IMR-90 (cell line): ENCODE measurements at regions not wholly inside any gene's neighbourhood (a gene's known extent, or its start where the extent isn't known, plus 50 kb on each side); places are given as distances from the start of the nearest gene placed in this dataset.

Experiments used
- ATAC-seq: fragments of 200-7000 bp; cut with Tn5 transposase; 2 replicates; pipeline ENCODE4 v1.9.1; 2020; ENCODE audit warnings: low read depth, mild to moderate bottlenecking, moderate library complexity
- BruUV-seq: library from RNA; stranded (reverse); fragments of 400-500 nt; replicated peaks from 2 replicates; lab custom pipeline; 2021; lab: Mats Ljungman, UMichigan
- CTCF ChIA-PET: fragments of 300-600 bp; formaldehyde crosslinking; extraction: SDS; loops from one replicate; lab custom pipeline; 2021; ENCODE audit warnings: antibody characterized with exemption; lab: Yijun Ruan, JAX
- POLR2A ChIA-PET: fragments of 300-600 bp; sonication (Branson Sonifier 250); formaldehyde crosslinking; loops from one replicate; lab custom pipeline; 2022; ENCODE audit warnings: antibody characterized with exemption; ENCODE audit not compliant: unreplicated experiment; lab: Charles Lee
- DNase-seq: peaks from one replicate; pipeline ENCODE4 v3.0.0; 2013
- H2AFZ ChIP-seq: replicated peaks from 2 replicates; pipeline ENCODE3; 2013; ENCODE audit warnings: low read length, mild to moderate bottlenecking; ENCODE audit not compliant: poor library complexity
- H2AK5ac ChIP-seq: 2 replicates; pipeline ENCODE4 v1.6.1; 2013; ENCODE audit warnings: low read depth, low read length, inconsistent platforms
- H2AK9ac ChIP-seq: replicated peaks from 2 replicates; pipeline ENCODE3; 2013; ENCODE audit warnings: mild to moderate bottlenecking, low read depth, low read length, moderate library complexity; ENCODE audit not compliant: poor library complexity
- H2BK120ac ChIP-seq: 2 replicates; pipeline ENCODE4 v1.6.1; 2013; ENCODE audit warnings: low read depth, low read length, inconsistent platforms
- H2BK15ac ChIP-seq: 3 replicates; pipeline ENCODE4 v1.6.1; 2013; ENCODE audit warnings: low read depth, low read length, inconsistent platforms
- H2BK20ac ChIP-seq: 2 replicates; pipeline ENCODE4 v1.6.1; 2013; ENCODE audit warnings: low read depth, mild to moderate bottlenecking, inconsistent platforms, low read length, moderate library complexity
- H2BK5ac ChIP-seq: 2 replicates; pipeline ENCODE4 v1.6.1; 2013; ENCODE audit warnings: mild to moderate bottlenecking, low read depth, low read length, inconsistent platforms; ENCODE audit not compliant: poor library complexity, severe bottlenecking
- H3K14ac ChIP-seq: replicated peaks from 2 replicates; pipeline ENCODE4 v1.6.1; 2013; ENCODE audit warnings: low read depth, low read length, inconsistent platforms
- H3K18ac ChIP-seq: 2 replicates; pipeline ENCODE4 v1.6.1; 2013; ENCODE audit warnings: low read depth, low read length, control low read depth
- H3K23ac ChIP-seq: 2 replicates; pipeline ENCODE4 v1.6.1; 2013; ENCODE audit warnings: low read depth, low read length, inconsistent platforms
- H3K27ac ChIP-seq: 2 replicates; pipeline ENCODE4 v1.5.1; 2013; ENCODE audit warnings: mild to moderate bottlenecking, control low read depth, low read length; ENCODE audit not compliant: insufficient read depth
- H3K27me3 ChIP-seq: 2 replicates; pipeline ENCODE4 v1.6.1; 2013; ENCODE audit warnings: low read length; ENCODE audit not compliant: control insufficient read depth, insufficient read depth
- H3K36me3 ChIP-seq: 2 replicates; pipeline ENCODE4 v1.6.1; 2013; ENCODE audit warnings: low read length, mixed read lengths; ENCODE audit not compliant: control insufficient read depth, insufficient read depth
- H3K4ac ChIP-seq: 2 replicates; pipeline ENCODE4 v1.6.1; 2013; ENCODE audit warnings: low read depth, low read length, inconsistent platforms
- H3K4me1 ChIP-seq: 2 replicates; pipeline ENCODE4 v1.6.1; 2013; ENCODE audit warnings: low read length, mixed read lengths; ENCODE audit not compliant: control insufficient read depth, insufficient read depth
- H3K4me2 ChIP-seq: 2 replicates; pipeline ENCODE4 v1.6.1; 2013; ENCODE audit warnings: low read depth, mild to moderate bottlenecking, control low read depth, low read length, moderate library complexity
- H3K4me3 ChIP-seq: 2 replicates; pipeline ENCODE4 v1.5.1; 2013; ENCODE audit warnings: low read depth, mild to moderate bottlenecking, control low read depth, low read length, moderate library complexity; ENCODE audit not compliant: insufficient read depth
- H3K56ac ChIP-seq: 2 replicates; pipeline ENCODE4 v1.6.1; 2013; ENCODE audit warnings: low read length, inconsistent platforms; ENCODE audit not compliant: insufficient read depth; ENCODE audit errors: extremely low read depth
- H3K79me1 ChIP-seq, 2 experiments: 2 replicates each; pipeline ENCODE4 v1.6.1; 2013; ENCODE audit warnings: low read length in 2 of 2, inconsistent platforms in 1 of 2, low read depth in 1 of 2
- H3K9ac ChIP-seq: 2 replicates; pipeline ENCODE4 v1.6.1; 2013; ENCODE audit warnings: low read depth, low read length, control low read depth
- H3K9me1 ChIP-seq: 2 replicates; pipeline ENCODE4 v1.6.1; 2013; ENCODE audit warnings: low read length, inconsistent platforms; ENCODE audit not compliant: insufficient read depth
- H3K9me3 ChIP-seq: 2 replicates; pipeline ENCODE4 v1.6.1; 2013; ENCODE audit warnings: low read length; ENCODE audit not compliant: control insufficient read depth, insufficient read depth
- H4K20me1 ChIP-seq: 2 replicates; pipeline ENCODE4 v1.6.1; 2013; ENCODE audit warnings: low read length, inconsistent platforms; ENCODE audit not compliant: insufficient read depth
- H4K5ac ChIP-seq: 2 replicates; pipeline ENCODE4 v1.6.1; 2013; ENCODE audit warnings: mild to moderate bottlenecking, low read depth, low read length, control low read depth
- H4K8ac ChIP-seq, 2 experiments: 2 replicates each; pipeline ENCODE4 v1.6.1; 2013; ENCODE audit warnings: low read depth in 2 of 2, low read length in 2 of 2, control low read depth in 1 of 2, inconsistent platforms in 1 of 2
- H4K91ac ChIP-seq: 2 replicates; pipeline ENCODE4 v1.6.1; 2013; ENCODE audit warnings: low read depth, low read length, inconsistent platforms; ENCODE audit not compliant: insufficient read depth
- WGBS, 2 experiments: methylation state at CpG; one replicate each; pipeline versions ENCODE4 v1.1.5 to v1.1.7; 2013; ENCODE audit warnings: missing lambda C conversion rate in 2 of 2; ENCODE audit not compliant: insufficient read length in 1 of 2; ENCODE audit errors: extremely low coverage in 2 of 2; 5-methylcytosine and 5-hydroxymethylcytosine counted together
- dilution Hi-C: fragments of 300-500 bp; cut with HindIII; formaldehyde crosslinking; loops from one replicate; pipeline ENCODE4 v1.14.3; 2018; ENCODE audit warnings: low sequenced_read_pairs; ENCODE audit not compliant: unreplicated experiment
- in situ Hi-C: fragments of 300-500 bp; cut with MboI; formaldehyde crosslinking; loops from 3 replicates; pipeline ENCODE4 v1.14.3; 2019; ENCODE audit warnings: low sequenced_read_pairs, inconsistent platforms, mixed read lengths
- intact Hi-C: fragments of 100-400 bp; cut with micrococcal nuclease; formaldehyde crosslinking; loops from 2 replicates; pipeline ENCODE4 v1.10.0; 2022
- TF ChIP-seq, protein P1 (sequence below): conservative IDR thresholded peaks from 2 replicates; pipeline ENCODE4 v1.5.1; 2012; ENCODE audit warnings: mild to moderate bottlenecking, low read depth, low read length, improper control_type of control experiment

GRCh38 chr11:70667767-70668166, 269.4 kb downstream of the CTTN start:
- Histone ChIP-seq H2AK5ac (no peak overlapping the region), H2BK20ac (no peak overlapping the region), H3K27me3 (no peaks in the 10 kb centered on the region; the same call in 1 of the 2 replicates), H2BK120ac (no peak overlapping the region), H4K8ac (no peak overlapping the region), H3K23ac (no peak overlapping the region), H3K4me2 (no peak overlapping the region), H4K20me1 (peaks cover 4% of the 10 kb centered on the region; the same call in 1 of the 2 replicates), H3K18ac (no peak overlapping the region), H3K4ac (no peak overlapping the region), H2BK15ac (no peak overlapping the region), H3K4me1 (peaks cover under 1% of the 10 kb centered on the region; the same call in 1 of the 2 replicates), H4K5ac (no peak overlapping the region), H4K91ac (no peak overlapping the region), H3K4me3 (no peak overlapping the region), H2AFZ (no peak overlapping the region), H3K36me3 (no peaks in the 10 kb centered on the region; the same call in 1 of the 2 replicates), H3K14ac (no peak overlapping the region), H3K9me3 (no peaks in the 10 kb centered on the region), H3K9ac (no peak overlapping the region), H2BK5ac (no peak overlapping the region), H3K79me1 (no peaks in the 10 kb centered on the region), H3K9me1 (no peaks in the 10 kb centered on the region), H3K27ac (no peak overlapping the region), H2AK9ac (no peak overlapping the region), H3K56ac (no peak overlapping the region)
- intact Hi-C loops (no loop called here), in situ Hi-C loops (no loop called here), dilution Hi-C loops (no loop called here)
- WGBS, 2 experiments, result no CpG with 5 or more reads among the region's 4 CpGs
- BruUV-seq, result no TSS peak
- DNase-seq, result no peak
- ATAC-seq, result no peak
- POLR2A ChIA-PET, result no interaction called here
- TF ChIP-seq, protein P1, sequence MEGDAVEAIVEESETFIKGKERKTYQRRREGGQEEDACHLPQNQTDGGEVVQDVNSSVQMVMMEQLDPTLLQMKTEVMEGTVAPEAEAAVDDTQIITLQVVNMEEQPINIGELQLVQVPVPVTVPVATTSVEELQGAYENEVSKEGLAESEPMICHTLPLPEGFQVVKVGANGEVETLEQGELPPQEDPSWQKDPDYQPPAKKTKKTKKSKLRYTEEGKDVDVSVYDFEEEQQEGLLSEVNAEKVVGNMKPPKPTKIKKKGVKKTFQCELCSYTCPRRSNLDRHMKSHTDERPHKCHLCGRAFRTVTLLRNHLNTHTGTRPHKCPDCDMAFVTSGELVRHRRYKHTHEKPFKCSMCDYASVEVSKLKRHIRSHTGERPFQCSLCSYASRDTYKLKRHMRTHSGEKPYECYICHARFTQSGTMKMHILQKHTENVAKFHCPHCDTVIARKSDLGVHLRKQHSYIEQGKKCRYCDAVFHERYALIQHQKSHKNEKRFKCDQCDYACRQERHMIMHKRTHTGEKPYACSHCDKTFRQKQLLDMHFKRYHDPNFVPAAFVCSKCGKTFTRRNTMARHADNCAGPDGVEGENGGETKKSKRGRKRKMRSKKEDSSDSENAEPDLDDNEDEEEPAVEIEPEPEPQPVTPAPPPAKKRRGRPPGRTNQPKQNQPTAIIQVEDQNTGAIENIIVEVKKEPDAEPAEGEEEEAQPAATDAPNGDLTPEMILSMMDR, result no peak
- CTCF ChIA-PET, result no interaction called here
